Heart right ventricle (tissue), 16 donors: ENCODE measurements at regions not wholly inside any gene's neighbourhood (a gene's known extent, or its start where the extent isn't known, plus 50 kb on each side); places are given as distances from the start of the nearest gene placed in this dataset.
A peak's percentile ranks its signal among the peaks of the same experiment; 100 is the strongest.

ENCODE experiments used
- ATAC-seq, 8 donors: fragments of 200-7000 bp; cut with Tn5 transposase; one replicate each; pipeline ENCODE4 v1.9.1; 2020; ENCODE audit warnings: mild to moderate bottlenecking in 8 of 8, moderate library complexity in 8 of 8, moderate number of reproducible peaks in 1 of 8
- DNase-seq, 2 donors: peaks; one replicate each; pipeline ENCODE4 v3.0.0-alpha.2; 2020
- H3K27ac ChIP-seq, 10 donors: fragments of 200-600 bp; sonication (generic) in 2 of 10; one replicate each; pipeline versions ENCODE4 v1.5.0 to v1.8.0; 2020 to 2022; ENCODE audit warnings: mild to moderate bottlenecking in 3 of 10
- H3K27me3 ChIP-seq, 7 donors: fragments of 200-600 bp; one replicate each; pipeline ENCODE4 v1.8.0; 2021 to 2022; ENCODE audit warnings: mild to moderate bottlenecking in 2 of 7
- H3K36me3 ChIP-seq, 9 donors: fragments of 200-600 bp; sonication (generic) in 1 of 9; one replicate each; pipeline versions ENCODE4 v1.5.0 to v1.8.0; 2020 to 2022; ENCODE audit warnings: mild to moderate bottlenecking in 2 of 9
- H3K4me1 ChIP-seq, 9 donors: fragments of 200-600 bp; sonication (generic) in 1 of 9; one replicate each; pipeline versions ENCODE4 v1.5.0 to v1.8.0; 2020 to 2022; ENCODE audit warnings: mild to moderate bottlenecking in 4 of 9
- H3K4me3 ChIP-seq, 10 donors: fragments of 200-600 bp; sonication (generic) in 2 of 10; one replicate each; pipeline versions ENCODE4 v1.5.0 to v1.8.0; 2020 to 2022; ENCODE audit warnings: mild to moderate bottlenecking in 7 of 10, moderate library complexity in 2 of 10
- H3K9me3 ChIP-seq, 11 donors: fragments of 200-600 bp in 10 of 11; sonication (generic) in 2 of 11; one replicate each; pipeline versions ENCODE4 v1.5.0 to v1.8.0; 2013 to 2022; ENCODE audit warnings: mild to moderate bottlenecking in 2 of 11, control low read depth in 1 of 11, moderate library complexity in 1 of 11
- WGBS, 2 donors: extraction: QIAGEN DNeasy Blood & Tissue Kit; methylation state at CpG; one replicate each; pipeline ENCODE4 v1.1.7; 2013; ENCODE audit warnings: inconsistent platforms in 1 of 2; 5-methylcytosine and 5-hydroxymethylcytosine counted together
- intact Hi-C, 10 donors: fragments of 100-400 bp; cut with DNase I; formaldehyde crosslinking; loops; one replicate each; pipeline versions ENCODE4 v1.11.1 to v1.14.2; 2022
- TF ChIP-seq, protein P1 (sequence below), 9 donors: fragments of 200-600 bp; sonication (generic) in 2 of 9; IDR thresholded peaks; one replicate each; pipeline versions ENCODE4 v1.5.0 to v1.8.0; 2021 to 2022; ENCODE audit warnings: antibody characterized with exemption in 9 of 9, mild to moderate bottlenecking in 5 of 9, moderate library complexity in 1 of 9
- donor health status: Arrhythmogenic right ventricular cardiomyopathy.
- donor health status: ischemic (EF 13 %, LVEDD 7.1; RV severe dilation, severe dysfunction).
- donor health status: healthy with polysubstance abuse.
- donor health status: DM: no; HTN: yes; CAD: no.
- donor health status: DM: no; HTN: no; CAD: no.
- donor health status: ischemic (EF 25% LVEDD 6.9; RV normal size, moderate dysfunction).
- donor health status: ischemic (EF 25% LVEDD 5.7; RV mildly dilated, moderate dysfunction).
- donor health status: healthy.
- donor health status: DM: yes; HTN: yes; CAD: no.
- donor health status: Ischemic cardiomyopathy.
- donor health status: ischemic (EF 35%, LVEDD 5.7; RV mildly dilated, moderate dysfunction).
- donor health status: nonischemic (EF 11% LVEDD 7.7; RV severe dilation, severe dysfunction).
- donor health status: DM: yes; HTN: yes; CAD: no.
- donor health status: PGD.
- donor health status: ischemic (EF 29% LVEDD 5.4; RV normal size, mild dysfunction).
- donor health status: nonischemic (EF 23%, LVEDD 6.1; RV moderate dilation, normal function).

DNA sequence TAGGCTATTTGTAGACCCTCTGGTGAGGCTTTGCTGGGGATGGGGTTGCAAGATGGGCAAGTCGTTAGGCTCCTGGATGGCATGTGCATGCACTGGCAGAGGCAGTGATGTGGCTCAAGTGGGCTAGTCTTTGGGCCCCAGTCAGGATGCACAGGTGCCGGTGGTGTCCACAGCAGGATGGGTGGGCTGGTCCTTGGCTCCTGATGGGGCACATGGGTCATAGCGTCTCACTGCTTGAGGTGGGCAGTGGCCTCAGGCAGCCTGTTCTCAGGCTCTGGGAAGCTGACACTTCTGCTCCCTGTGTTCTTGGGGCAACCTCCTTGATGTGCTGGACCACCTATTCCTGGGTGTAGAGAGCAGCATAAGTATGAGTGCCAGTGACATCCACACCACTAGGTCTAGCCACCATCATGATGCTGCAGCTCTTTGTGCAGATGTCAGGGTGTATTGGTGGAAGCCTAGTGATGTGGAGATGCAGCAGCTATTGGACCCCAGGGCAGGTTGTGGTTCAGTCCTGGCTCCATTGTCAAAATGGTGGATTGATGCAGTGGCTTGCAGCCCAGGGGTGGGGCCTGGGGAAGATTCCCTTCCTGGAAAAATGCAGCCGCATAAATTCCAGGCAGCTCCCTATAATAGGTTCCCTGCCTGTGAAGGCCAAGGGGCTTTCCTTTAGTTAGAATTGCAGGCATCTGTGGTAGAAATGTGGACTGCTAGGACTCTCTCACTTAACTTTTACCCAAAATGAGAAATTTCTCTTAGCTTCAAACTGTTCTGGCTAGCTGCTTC, 742.5 kb upstream of the MDGA2 start:
- DNase-seq (no peak), ATAC-seq (no peak)
- TF ChIP-seq, protein P1, sequence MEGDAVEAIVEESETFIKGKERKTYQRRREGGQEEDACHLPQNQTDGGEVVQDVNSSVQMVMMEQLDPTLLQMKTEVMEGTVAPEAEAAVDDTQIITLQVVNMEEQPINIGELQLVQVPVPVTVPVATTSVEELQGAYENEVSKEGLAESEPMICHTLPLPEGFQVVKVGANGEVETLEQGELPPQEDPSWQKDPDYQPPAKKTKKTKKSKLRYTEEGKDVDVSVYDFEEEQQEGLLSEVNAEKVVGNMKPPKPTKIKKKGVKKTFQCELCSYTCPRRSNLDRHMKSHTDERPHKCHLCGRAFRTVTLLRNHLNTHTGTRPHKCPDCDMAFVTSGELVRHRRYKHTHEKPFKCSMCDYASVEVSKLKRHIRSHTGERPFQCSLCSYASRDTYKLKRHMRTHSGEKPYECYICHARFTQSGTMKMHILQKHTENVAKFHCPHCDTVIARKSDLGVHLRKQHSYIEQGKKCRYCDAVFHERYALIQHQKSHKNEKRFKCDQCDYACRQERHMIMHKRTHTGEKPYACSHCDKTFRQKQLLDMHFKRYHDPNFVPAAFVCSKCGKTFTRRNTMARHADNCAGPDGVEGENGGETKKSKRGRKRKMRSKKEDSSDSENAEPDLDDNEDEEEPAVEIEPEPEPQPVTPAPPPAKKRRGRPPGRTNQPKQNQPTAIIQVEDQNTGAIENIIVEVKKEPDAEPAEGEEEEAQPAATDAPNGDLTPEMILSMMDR (IDR thresholded peaks at IDR 0.05), result no peak
- WGBS, 2 donors, result 90 to 95% methylated on average over 4 of the region's 4 CpGs
- Histone ChIP-seq H3K27me3 (no peaks in the 10 kb centered on the region), H3K4me1 (no peaks in the 10 kb centered on the region), H3K27ac (no peak overlapping the region), H3K4me3 (no peak overlapping the region), H3K36me3 (no peaks in the 10 kb centered on the region), H3K9me3 (peaks cover 0 to 27% (median 0%) of the 10 kb centered on the region in 11 donors)
- intact Hi-C loops, result no loop called here

DNA sequence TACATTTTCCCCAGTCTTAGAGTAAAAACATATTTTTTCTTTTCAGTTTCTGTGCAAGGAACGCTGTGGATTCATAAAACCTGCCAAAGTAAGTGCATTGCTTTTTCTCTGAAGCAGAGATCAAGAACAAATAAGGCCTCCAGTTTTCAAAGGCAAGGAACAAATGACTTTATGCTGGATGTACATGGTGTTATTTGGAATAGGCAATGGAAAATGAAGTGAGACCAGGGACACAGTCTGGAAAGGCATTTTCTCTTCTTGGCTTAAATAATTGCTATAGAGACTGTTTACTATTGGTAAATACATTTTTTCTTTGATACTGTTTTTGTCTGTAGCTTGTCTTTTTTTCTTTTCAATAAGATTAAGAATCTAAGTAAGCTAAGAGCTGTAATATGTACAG, 725.9 kb upstream of the MDGA2 start:
- no peaks in the 10 kb centered on the region for H3K27me3 ChIP-seq
- H3K36me3 ChIP-seq, result no peaks in the 10 kb centered on the region
- H3K9me3 ChIP-seq, result peaks cover 0 to 10% (median 0%) of the 10 kb centered on the region in 11 donors
- WGBS, 2 donors, result 57 to 73% methylated on average over 1 of the region's 1 CpG
- intact Hi-C loops, result no loop called here
- ATAC-seq (no peak), DNase-seq (no peak)
- no peaks in the 10 kb centered on the region for H3K4me1 ChIP-seq
- H3K4me3 ChIP-seq, result no peak overlapping the region
- TF ChIP-seq, protein P1 (IDR thresholded peaks at IDR 0.05), result no peak
- H3K27ac ChIP-seq, result no peak overlapping the region

DNA sequence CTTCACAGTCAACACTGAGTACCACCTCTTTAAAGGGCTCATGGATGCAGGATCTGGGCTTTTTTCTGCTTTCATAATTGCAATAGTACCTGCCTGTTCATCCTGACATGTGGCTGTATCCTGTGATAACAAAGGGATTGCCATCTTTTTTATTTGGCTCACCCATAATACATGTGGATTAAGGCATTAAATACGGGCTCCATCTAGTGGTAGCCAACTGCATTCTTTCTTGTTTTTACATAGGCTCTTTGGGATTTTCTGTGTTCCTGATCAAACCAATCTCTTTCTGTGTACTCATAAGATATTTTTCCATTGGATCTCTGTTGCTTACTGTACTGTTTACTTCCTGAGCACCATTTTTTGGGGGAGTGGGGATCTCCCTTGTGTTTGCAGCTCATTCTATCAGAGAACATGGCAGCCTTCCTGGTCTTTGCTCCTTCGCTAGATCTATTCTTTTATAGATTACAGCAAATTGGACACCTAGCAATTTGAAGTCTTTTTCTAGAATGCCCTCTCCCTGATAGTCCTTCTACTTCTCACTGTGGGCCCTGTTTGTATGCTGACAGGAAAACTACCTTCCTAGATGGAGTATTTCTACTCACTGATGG, 723.4 kb upstream of the MDGA2 start:
- no peak overlapping the region for H3K4me3 ChIP-seq
- DNase-seq, result no peak
- no peak overlapping the region for H3K27ac ChIP-seq
- WGBS, 2 donors, result 46 to 53% methylated on average over 2 of the region's 2 CpGs
- TF ChIP-seq, protein P1 (IDR thresholded peaks at IDR 0.05), result peak in 8 of 9 donors; percentile 32 to 66 (median 57)
- no peaks in the 10 kb centered on the region for H3K27me3 ChIP-seq
- no peaks in the 10 kb centered on the region for H3K4me1 ChIP-seq
- no peaks in the 10 kb centered on the region for H3K9me3 ChIP-seq
- ATAC-seq, result no peak
- intact Hi-C loops, result loop anchor here in 2 of 10 donors (5.0 to 10.0 kb wide), 2 partner anchors 481 to 484 kb away; no protein-coding TSS in a partner anchor
- no peaks in the 10 kb centered on the region for H3K36me3 ChIP-seq

DNA sequence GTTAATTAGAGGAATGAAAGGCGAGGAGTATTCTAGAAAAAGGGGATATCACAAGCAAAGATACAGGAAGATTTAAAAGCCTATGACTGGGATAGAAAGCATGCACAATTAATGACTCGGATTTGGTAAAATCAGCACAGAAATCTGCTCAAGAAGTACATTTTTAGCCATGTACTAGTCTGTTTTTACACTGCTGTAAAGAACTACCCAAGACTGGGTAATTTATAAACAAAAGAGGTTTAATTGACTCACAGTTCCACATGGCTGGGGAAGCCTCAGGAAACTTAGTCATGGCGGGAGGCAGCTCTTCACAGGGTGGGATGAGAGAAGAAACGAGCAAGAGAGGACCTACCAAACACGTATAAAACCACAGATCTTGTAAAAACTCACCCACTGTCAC, 716.3 kb upstream of the MDGA2 start:
- Histone ChIP-seq H3K4me1 (no peaks in the 10 kb centered on the region), H3K4me3 (no peak overlapping the region), H3K27ac (no peak overlapping the region), H3K9me3 (no peaks in the 10 kb centered on the region), H3K27me3 (no peaks in the 10 kb centered on the region), H3K36me3 (no peaks in the 10 kb centered on the region)
- intact Hi-C loops, result loop anchor here in 1 of 10 donors (10.0 kb wide), 1 partner anchor 477 kb away; no protein-coding TSS in a partner anchor
- 64 to 77% methylated on average over 5 of the region's 5 CpGs for WGBS, 2 donors
- DNase-seq (no peak), ATAC-seq (no peak)
- TF ChIP-seq, protein P1 (IDR thresholded peaks at IDR 0.05), result no peak
